ENCODE measurements at regions not wholly inside any gene's neighbourhood (a gene's known extent, or its start where the extent isn't known, plus 50 kb on each side); places are given as distances from the start of the nearest gene placed in this dataset.

- TF ChIP-seq CTCF (IDR thresholded peaks at IDR 0.05; ENCODE audit: insufficient read depth, low read depth, low read length), result no peak
- TF ChIP-seq EZH2 (IDR thresholded peaks at IDR 0.05; ENCODE audit: insufficient read depth, low read length), result no peak
Observed at GRCh38 chr10:80705899-80706298, 168.2 kb downstream of the SH2D4B start.

All from astrocyte (in vitro differentiated cells and primary cell).